ENCODE measurements at regions not wholly inside any gene's neighbourhood (a gene's known extent, or its start where the extent isn't known, plus 50 kb on each side); places are given as distances from the start of the nearest gene placed in this dataset.

- TF ChIP-seq TBP (IDR thresholded peaks at IDR 0.05; ENCODE audit: low read depth, low read length), result no peak
- TF ChIP-seq CREB1 (IDR thresholded peaks at IDR 0.05), result no peak
- TF ChIP-seq RFX5 (IDR thresholded peaks at IDR 0.05; ENCODE audit: borderline replicate concordance, low read depth, low read length), result no peak
- TF ChIP-seq ASH2L (IDR thresholded peaks at IDR 0.05; ENCODE audit: low read length), result no peak
- TF ChIP-seq KDM5A (IDR thresholded peaks at IDR 0.05; ENCODE audit: low read length), result no peak
These were observed 121.7 kb upstream of the TSHZ3 start (continued) for GRCh38 chr19:31470952-31471351.
